ENCODE measurements at regions not wholly inside any gene's neighbourhood (a gene's known extent, or its start where the extent isn't known, plus 50 kb on each side); places are given as distances from the start of the nearest gene placed in this dataset.

DNA sequence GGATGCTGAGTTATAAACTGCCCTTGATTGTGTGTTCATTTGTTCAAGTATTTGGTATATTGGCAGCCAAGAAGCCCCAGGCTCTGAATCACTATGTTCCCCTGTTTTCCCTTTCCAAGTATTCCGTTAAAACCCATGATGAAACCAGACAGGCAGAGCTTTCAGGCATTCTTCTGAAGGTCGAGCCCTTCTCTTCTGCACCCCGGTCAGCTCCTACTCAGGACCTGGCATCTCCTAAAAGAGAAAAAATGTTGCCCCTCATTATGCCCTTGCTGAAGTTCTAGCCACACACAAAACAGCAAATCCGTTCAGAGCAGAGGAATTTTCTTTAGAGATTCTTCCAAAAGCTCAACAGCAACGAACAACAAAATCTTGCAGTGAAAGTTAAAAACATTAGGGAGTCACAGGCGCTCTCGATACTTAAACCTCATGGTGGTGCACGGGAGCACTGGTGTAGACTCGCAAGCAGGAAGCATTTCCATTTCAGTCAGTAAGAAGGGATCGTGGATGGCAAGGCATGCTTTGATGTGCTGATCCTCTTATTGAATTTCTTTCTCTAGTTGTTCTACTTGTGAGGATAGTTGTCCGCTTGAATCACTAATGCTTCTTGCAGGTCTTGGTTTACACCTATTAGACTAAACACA is 264.9 kb downstream of the SKIDA1 start:
- DNase-seq (ENCODE audit: low spot score) = no peak

DNA sequence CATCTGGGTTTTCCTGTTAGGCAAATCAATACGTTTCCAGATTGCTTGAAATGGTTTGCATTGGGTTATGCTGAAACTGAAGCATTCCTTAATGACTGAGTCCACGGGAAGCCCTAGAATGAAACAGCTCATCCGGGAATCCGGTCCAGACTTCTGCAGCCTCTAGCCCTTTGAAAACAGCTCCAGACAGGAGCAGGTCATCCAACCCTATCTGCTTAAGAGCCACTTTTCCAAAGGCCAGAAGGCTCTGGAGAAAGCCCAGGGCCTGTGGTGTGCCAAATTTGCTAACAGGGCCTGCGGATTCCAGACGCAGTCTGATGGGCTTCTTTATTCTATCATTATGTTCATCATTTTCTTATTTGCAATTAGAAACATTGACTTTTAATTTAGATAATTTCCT is 265.4 kb downstream of the SKIDA1 start:
- DNase-seq (ENCODE audit: low spot score) = no peak

DNA sequence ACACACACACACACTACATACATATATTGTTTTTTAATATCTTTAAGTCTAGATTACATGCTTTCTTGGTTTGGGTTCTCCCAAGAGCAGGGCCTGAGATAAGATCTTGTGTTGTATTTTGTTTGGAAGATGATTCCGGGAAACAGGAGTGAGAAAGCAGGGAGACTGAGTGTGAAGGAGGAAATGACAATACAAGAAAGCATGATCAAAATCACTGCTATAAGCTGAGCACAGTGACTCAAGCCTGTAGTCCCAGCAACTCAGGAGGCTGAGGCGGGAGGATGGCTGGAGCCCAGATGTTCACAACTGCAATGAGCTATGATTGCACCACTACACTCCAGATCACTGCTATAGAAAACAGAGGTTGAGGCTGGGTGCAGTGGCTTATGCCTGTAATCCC is 267.6 kb downstream of the SKIDA1 start:
- no peak for DNase-seq (ENCODE audit: low spot score)

DNA sequence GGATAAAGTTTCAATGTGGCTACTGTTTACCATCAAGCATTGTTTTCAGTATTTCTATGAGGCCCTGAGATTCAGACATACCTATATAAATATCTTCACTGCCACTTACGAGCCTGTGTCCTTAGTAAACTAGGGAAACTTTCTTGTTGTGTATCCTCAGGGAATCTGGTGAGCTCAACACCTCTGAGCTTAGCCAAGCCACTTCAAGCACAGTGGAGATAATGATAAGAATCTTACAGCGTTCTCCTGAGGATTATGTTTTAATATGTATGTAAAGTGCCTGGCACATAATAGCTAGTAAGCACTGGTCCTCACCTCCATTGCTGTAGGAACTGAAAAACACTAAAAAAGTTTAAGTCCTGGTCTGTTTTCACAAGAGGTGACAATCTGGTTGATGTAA is 268.3 kb downstream of the SKIDA1 start:
- no peak for DNase-seq (ENCODE audit: low spot score)

DNA sequence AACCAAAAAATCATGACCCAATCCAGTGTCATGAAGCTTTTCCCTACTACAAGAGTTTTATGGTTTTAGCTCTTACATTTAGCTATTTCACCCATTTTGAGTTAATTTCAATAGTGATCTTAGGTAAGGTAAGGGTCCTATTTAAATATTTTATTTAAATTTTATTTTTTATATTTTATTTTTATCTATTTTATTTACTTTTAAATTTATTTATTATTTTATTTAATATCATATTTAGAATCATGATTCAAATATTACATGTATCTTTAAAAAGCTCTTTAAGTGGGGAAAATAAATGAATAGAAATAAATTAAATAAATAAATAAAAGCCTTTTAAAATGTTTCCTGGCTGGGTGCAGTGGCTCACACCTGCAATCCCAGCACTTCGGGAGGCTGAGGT is 276.0 kb downstream of the SKIDA1 start:
- DNase-seq (ENCODE audit: low spot score) = no peak

DNA sequence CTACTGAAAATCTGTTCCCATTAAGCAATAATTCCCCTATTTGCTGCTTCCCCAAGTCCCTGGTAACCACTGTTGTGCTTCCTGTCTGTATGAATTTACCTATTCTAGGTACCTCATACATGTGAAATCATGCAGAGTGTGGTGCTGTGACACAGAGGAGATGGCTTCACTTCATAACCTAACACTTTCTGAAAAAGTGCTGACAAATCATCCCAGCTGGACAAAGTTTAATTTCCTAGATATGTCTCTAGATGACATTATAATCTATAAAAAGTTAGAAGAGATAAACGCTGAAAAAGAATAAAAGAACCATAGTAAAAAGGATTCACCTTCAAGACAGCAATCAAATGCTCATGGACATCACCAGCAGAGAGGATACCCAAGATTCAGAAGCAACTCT is 277.9 kb downstream of the SKIDA1 start:
- no peak for DNase-seq (ENCODE audit: low spot score)

DNA sequence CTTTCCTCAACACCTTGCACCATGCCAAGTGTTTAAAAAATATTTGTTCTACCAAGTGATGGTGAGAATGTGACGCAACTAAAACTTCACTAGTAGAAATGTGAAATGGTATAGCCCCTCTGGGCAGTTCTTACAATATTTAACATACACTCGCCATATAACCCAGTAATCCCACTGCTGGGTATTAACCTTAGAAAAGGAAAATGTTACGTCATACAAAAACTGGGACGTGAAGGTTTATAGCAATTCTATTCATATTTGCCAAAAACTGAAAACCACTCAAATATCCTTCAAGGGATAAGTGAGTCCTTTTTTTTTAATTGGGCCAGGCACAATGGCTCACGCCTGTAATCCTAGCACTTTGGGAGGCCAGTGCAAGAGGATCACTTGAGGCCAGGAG is 279.3 kb downstream of the SKIDA1 start:
- DNase-seq (ENCODE audit: low spot score) = no peak

DNA sequence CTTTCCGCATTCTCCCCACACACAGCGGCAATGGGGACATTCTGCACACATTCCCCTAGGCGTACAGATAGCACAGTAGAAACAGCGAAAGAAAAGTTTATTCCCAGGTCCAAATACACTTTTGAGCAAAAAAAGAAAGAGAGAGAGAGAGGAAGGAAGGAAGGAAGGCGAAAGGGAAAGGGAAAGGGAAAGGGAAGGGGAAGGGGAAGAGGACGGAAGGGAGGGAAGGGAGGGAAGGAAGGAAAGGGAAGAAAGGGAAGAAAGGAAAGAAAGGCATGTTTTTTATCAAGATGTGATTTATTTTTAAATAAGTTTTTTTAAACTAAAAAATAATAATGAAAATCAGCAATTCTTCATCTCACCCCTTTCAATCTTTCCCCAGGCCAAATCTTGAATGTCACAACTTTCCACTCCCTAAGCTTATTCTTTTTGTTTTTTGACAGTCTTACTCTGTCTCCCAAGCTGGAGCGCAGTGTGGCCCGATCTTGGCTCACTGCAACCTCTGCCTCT is 281.7 kb downstream of the SKIDA1 start:
- DNase-seq (ENCODE audit: low spot score) = no peak

DNA sequence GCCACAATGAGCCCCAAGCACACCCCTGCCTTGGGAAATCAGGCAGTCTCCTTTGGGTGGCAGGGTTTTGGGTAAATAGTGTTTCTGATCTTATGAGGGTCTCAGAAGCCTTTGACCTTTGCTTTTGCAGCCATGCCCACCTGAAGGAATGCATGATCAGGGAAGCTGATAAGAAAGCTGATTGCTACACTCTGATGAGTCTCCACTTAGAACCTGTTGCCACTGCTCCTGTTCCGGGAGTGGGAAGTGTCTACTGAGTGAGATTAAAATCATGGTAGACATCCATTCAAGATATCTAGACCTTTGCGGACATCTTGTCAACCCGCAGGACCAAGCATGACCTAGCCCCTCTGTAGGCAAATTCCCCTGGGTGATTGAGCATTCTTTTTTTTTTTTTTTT is 282.6 kb downstream of the SKIDA1 start:
- DNase-seq (ENCODE audit: low spot score) = no peak

DNA sequence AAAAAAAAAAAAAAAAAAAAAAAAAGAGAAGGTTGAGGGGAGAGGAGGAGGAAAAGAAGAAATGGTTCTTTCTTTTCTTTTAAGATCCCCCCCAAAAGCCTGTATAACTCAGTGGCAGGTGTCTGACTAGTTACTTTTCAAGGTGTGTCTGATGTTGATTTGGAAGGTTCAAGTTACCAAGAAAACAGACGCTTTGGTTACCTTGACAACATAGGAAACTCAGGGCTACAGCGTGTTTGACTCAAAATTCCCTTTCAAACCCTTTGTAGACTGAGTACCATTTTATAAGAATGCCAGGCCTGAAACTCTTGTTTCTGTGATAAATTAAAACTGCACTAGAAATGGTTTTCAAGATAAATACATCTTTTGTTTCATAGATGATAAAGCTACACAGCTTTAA is 286.8 kb downstream of the SKIDA1 start:
- DNase-seq (ENCODE audit: low spot score) = no peak

DNA sequence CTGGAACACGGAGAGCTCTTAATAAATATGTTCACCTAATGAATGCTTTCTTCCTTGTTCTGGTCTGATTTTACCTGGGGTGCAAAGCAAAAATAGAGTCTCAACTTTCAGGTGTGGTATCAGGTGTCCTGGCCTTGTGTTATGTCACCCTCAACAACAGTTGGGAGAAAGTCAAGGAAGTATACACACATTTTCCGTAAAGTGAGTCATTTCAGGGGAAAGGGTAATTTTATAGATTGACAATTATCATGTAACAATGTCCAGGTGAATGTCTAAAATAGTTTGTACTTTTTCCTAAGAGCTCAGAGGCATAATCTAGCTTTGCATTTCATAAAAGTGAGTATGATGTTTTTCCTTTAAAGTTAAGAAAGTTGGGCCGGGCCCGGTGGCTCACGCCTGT is 287.4 kb downstream of the SKIDA1 start:
- DNase-seq (ENCODE audit: low spot score) = no peak

DNA sequence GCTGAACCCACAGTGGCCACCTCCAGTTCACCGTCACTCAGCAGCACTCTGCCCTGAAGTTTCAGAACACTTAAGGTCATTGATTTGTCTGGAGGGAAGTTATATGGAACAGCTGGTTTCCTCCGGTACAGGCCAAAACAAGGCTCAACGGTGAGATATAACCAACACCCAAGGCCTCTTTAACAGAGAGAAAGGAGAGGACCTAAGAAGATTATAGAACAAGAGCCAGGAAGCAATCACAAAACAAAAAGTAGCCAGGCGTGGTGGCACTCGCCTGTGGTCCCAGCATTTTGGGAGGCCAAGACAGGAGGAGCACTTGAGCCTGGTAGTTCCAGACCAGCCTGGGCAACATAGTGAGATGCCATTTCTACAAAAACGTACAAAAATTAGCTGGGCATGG is 290.7 kb downstream of the SKIDA1 start:
- DNase-seq (ENCODE audit: low spot score) = no peak

DNA sequence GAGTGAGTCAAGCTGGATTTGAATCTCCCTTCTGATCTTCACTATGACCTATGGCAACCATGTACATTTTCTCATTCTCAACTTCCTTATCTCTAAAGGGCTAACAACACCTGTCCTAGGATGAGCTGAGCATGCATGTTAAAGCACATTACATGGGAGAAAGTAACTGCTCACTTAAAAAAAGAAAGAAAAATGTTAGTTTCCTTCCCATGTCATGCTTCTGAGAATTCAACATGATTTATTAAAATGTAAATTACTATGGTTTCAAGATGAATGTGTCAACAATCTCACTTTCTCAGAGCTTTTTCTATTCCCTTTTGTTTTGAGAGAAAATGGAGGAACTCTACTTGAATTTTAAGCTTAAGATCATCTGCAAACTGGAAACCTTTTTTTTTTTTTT is 295.3 kb downstream of the SKIDA1 start:
- no peak for DNase-seq (ENCODE audit: low spot score)

DNA sequence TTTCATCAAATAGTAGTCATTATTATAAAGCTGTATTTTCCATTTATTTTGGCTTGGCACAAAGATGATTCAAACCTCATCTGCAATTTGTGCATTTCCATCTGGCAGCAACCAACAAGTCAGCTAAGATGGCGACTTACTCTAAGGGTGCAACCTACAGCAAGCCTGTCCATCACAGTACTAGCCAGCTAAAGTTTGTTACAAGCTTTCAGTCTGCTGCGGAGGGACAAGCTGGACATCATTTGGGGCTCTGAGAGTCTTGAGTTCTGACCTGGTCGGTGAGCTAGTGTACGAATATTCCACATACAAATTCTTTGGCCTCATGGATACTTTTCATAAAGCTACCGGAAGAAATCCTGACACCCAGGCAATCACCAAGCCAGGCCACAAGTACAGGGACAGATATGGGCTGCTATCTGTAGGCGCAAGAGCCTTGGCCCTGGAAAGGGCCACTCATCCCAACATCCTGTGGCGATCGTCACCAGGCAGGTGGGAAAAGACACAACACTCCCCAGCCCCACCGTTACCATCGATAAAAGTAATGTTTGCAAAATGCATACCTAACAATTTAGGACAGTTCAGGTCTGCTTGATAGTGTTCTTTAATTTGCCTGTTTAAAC is 307.6 kb downstream of the SKIDA1 start:
- DNase-seq (ENCODE audit: low spot score) = no peak

DNA sequence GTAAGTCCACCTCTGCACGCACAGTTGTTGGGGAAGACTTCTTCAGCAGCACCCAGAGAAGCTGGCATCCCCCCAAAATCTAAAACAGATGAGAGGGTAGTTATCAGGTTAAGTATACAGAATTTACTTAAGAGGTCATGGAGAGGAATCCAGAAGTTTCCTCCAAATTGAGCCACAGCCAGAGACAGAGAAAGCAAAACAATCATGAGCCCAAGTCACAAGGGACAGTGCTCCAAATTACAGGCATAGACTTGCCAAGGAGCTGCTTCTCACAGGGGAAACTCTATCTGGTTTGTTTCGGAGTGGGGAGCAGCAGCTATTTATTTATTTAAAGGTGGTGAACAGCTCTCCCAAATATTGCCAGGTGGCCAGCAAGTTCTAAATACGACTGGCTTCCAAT is 308.4 kb downstream of the SKIDA1 start:
- no peak for DNase-seq (ENCODE audit: low spot score)

DNA sequence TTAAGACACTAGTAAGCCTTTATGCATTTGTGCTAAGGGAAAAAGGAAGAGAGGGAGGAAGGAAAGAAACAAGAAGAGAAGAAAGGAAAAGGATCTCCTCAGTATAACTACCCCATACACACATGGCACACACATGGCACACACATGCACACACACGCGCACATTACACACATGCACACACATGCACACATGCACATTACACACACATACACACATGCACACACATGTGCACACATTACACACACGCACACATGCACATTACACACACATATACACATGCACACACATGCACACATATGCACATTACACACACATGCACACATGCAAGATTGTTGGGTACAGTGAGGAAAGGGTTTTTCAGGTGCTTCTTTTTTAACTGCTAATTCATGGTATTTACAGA is 311.2 kb downstream of the SKIDA1 start:
- DNase-seq (ENCODE audit: low spot score) = no peak

DNA sequence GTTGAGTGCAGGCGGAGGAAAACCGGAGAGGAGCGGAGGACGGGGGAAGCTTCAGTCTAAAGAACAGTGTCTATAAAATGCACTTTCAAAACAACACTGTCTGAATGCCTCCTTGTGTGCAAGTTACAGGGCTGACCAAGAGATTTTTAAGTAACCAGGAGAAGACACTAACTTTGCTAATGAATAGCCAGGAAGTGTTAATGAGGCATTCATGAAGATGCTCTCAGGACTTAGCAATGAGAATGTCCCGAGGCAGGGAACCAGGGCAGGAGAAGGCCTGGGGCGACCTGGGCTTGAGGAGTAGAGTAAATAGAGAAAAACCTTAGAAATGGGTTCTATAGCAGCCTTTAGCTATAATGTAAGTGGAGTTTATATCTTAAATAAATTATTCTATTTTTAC is 312.1 kb downstream of the SKIDA1 start:
- DNase-seq (ENCODE audit: low spot score) = no peak

DNA sequence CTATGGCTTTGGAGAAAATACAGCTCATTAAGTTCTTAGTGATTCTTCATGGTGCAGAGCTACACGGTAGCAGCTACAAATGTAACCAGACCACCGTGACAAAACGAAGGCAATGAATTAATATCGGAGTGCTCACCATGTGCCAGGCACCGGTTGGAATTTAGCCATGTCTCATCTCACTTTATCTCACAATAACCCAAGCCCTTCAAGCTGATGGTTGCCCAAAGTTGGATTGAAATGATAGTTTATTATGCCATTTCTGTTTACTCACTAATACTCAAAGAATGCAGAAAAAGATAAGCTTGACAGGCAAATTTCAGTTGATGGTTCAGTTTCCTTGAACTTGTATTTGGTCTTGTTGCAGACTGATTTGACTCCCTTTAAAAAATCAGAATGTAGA is 312.6 kb downstream of the SKIDA1 start:
- no peak for DNase-seq (ENCODE audit: low spot score)

DNA sequence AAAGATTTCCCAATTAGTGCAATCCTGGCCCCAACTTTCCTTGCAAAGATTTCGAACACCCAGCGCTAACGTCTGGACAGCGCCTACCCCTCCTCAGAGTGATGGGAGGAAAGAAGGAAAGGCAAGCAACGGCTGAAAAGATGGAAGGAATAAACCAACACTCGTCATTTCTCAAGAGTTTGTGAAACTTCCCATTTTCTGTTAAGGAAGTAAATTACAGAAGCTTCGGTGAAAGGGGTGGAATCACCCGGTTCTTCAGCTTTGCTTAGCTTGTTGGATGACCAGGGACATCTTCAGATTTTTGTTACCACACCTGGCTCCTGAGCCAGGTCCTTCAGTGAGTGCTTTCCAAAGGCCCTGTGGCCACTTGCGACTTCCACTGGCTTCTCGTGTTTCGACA is 313.1 kb downstream of the SKIDA1 start:
- DNase-seq (ENCODE audit: low spot score) = no peak

DNA sequence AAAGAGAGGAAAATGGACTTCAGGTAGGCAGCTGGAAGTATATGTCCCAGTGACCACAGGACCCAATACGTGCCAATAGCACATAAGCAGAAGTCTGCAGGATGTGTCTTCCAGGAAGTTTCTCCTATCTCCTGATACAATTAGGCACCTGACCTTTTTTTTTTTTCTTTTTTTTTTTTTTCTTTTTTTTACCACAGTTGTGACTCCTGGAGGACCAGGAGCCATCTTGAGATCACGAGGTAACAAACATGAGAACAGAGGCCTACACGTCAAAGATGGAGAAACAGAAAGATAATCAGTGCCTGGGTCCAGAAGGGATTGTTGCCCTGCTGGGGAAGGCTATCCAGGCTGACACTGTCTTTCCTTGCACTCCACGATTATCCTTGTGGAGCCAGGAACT is 312.4 kb upstream of the NEBL start:
- no peak for DNase-seq (ENCODE audit: low spot score)

DNA sequence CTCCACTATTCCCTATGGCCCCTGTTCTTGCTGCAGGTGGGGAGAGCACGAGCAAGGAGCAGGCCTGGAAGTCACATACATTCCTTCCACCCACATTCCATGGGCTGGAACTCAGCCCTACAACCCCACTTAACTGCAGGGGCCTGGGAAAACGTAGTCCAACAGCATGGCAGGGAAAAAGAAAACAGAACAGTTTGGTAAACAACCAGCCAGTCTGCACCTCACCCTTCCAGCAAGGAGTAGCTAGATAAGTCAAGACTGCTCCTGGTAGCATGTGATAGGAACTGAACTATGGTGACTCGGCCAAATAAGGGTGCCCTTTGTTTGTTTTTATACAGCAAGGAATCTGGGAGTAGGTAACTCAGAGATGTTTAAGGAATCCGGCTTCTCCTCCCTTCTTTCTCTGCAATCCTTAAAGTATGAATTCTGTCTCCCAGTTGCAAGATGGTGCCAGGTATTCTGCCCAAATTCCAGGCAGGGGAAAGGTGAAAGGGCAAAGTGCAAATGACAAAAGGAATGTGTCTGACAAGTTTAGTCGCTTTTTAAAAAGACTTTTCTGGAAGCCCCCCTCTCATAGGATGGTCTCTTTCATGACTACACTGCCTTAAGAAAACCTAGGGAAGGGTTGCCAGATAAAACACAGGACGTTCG is 311.7 kb upstream of the NEBL start:
- no peak for DNase-seq (ENCODE audit: low spot score)

DNA sequence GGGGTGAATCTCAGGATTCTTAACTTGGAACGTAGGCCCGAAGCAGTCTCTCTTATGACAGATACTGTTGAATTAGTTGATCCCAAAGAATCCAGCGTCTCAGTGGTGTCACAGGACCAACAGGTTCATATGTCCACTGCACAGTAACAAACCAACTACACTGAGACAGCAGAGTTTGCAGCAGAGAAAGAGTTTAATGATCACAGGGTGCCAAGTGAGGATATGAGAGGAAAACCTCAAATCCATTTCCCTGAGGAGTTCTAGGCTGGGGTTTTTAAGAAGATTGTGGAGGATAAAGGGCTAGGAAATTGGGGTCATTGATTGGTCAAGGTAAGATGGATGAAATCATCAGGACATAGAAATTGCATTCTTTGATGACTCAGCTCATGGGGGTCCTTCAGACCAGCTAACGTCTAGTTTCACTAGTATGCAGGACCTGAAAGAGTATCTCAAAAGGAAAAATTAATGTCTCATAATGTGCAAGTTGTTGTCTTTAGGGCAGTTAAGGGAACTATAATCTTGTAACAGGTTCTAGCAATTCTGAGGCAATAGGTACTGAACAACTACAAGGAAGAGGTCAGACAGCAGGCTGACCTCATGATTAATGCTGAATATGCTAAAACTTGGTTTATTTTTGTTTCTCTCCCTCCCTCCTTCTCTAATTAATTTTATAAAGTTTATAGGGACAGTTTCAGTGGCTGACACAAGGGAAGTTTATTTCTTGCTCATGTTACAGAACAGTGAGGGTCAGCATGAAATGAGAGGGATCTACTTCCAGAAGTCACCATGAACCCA is 310.9 kb upstream of the NEBL start:
- DNase-seq (ENCODE audit: low spot score) = no peak

DNA sequence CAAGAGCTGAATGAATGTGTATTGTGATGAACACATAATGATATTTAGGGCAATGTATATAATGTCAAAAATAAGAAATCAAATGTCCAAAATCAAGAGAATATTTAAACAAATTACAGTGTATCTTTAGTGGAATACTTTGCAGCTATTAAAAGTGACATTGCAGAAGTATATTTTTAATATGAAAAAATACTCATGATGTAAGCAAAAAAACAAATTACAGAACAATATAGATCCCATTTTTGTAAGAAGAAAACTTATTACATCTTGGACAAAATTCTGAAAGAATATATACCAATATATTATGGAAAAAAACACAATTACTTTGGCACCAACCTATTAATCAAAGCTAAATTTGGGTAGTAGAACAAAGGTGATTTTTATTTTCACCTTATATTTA is 308.2 kb upstream of the NEBL start:
- DNase-seq (ENCODE audit: low spot score) = no peak
